HG02588 (cell line): ENCODE measurements at regions not wholly inside any gene's neighbourhood (a gene's known extent, or its start where the extent isn't known, plus 50 kb on each side); places are given as distances from the start of the nearest gene placed in this dataset.
"Not testable (repeated sequence)": the region's sequence is repeated elsewhere in the genome, so short reads cannot be mapped to it uniquely, and the experiment has no call there.

Experiments used
- ATAC-seq: cut with Tn5 transposase; IDR thresholded peaks from one replicate; pipeline ENCODE4 v1.9.1; 2021; ENCODE audit warnings: mild to moderate bottlenecking, moderate library complexity; ENCODE audit not compliant: unreplicated experiment

GRCh38 chr10:128571745-128572144, 445.5 kb upstream of the MKI67 start:
- no peak for ATAC-seq

GRCh38 chr10:128572696-128573095, 446.5 kb upstream of the MKI67 start:
- no peak for ATAC-seq

- ATAC-seq, result no peak
These were observed 447.1 kb upstream of the MKI67 start for GRCh38 chr10:128573281-128573845.

- no peak for ATAC-seq
These were observed 447.8 kb upstream of the MKI67 start for GRCh38 chr10:128573986-128574385.

- ATAC-seq, result no peak
These were observed 448.5 kb upstream of the MKI67 start for GRCh38 chr10:128574581-128575210.

- ATAC-seq, result no peak
These were observed 449.5 kb upstream of the MKI67 start for GRCh38 chr10:128575761-128576160.

GRCh38 chr10:128576336-128576735, 450.1 kb upstream of the MKI67 start:
- no peak for ATAC-seq

GRCh38 chr10:128576943-128577670, 450.9 kb upstream of the MKI67 start:
- no peak for ATAC-seq

- no peak for ATAC-seq
These were observed 451.9 kb upstream of the MKI67 start for GRCh38 chr10:128577958-128578750.

- ATAC-seq, result no peak
These were observed 452.5 kb upstream of the MKI67 start for GRCh38 chr10:128578766-128579165.

GRCh38 chr10:128579280-128579865, 453.1 kb upstream of the MKI67 start:
- no peak for ATAC-seq

- no peak for ATAC-seq
These were observed 453.7 kb upstream of the MKI67 start for GRCh38 chr10:128579901-128580300.

GRCh38 chr10:128583125-128583524, 456.9 kb upstream of the MKI67 start:
- not testable (repeated sequence) for ATAC-seq

- ATAC-seq, result not testable (repeated sequence)
These were observed 460.4 kb upstream of the MKI67 start for GRCh38 chr10:128586599-128586998.

- ATAC-seq, result no peak
These were observed 461.5 kb upstream of the MKI67 start for GRCh38 chr10:128587689-128588088.

GRCh38 chr10:128588402-128588801, 462.2 kb upstream of the MKI67 start:
- ATAC-seq, result no peak

- no peak for ATAC-seq
These were observed 468.5 kb upstream of the MKI67 start for GRCh38 chr10:128594688-128595087.

GRCh38 chr10:128596906-128597305, 470.7 kb upstream of the MKI67 start:
- no peak for ATAC-seq

GRCh38 chr10:128599030-128599429, 472.8 kb upstream of the MKI67 start:
- no peak for ATAC-seq

GRCh38 chr10:128599538-128599937, 473.3 kb upstream of the MKI67 start:
- ATAC-seq, result no peak

GRCh38 chr10:128602183-128602582, 476.0 kb upstream of the MKI67 start:
- ATAC-seq, result no peak
